ENCODE measurements at regions not wholly inside any gene's neighbourhood (a gene's known extent, or its start where the extent isn't known, plus 50 kb on each side); places are given as distances from the start of the nearest gene placed in this dataset.

DNA sequence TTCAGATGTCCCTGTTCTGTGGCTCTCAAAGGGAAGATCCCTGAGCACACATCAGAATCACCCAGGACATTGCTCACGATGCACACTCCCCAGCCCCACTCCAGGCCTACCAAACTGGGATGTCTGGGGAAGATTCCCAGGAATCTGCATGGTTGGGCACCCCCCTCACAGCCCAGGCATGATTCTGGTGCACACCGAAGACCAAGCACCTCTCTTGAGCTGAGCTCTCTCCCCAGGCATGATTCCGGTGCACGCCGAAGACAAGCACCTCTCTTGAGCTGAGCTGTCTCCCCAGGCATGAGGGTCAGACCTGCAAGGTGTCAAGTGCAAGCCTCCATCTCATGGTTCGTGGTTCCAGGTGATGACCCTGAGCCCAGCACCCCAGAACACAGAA lies 112.2 kb upstream of the MEF2A start:
- Histone ChIP-seq H3K9me2 (replicated peaks; ENCODE audit: insufficient read depth, low read length) (no peaks in the 10 kb centered on the region), H3K4me2 (ENCODE audit: low read depth, low read length, poor library complexity, severe bottlenecking) (no peak overlapping the region), H3K9me3 (ENCODE audit: low read length) (no peaks in the 10 kb centered on the region), H3K27me3 (ENCODE audit: low read length) (no peaks in the 10 kb centered on the region), H3K4me1 (ENCODE audit: low read length) (peaks cover 10% of the 10 kb centered on the region), H4K20me1 (ENCODE audit: insufficient read depth, low read depth, low read length) (no peaks in the 10 kb centered on the region), H3K9ac (ENCODE audit: low read length) (no peak overlapping the region), H3K36me3 (ENCODE audit: insufficient read depth, low read length) (no peaks in the 10 kb centered on the region), H3K4me3 (ENCODE audit: low read length) (no peak overlapping the region), H2AFZ (ENCODE audit: low read length) (no peak overlapping the region), H3K79me2 (ENCODE audit: low read length) (no peaks in the 10 kb centered on the region), H3K27ac (ENCODE audit: low read length) (no peak overlapping the region)
- DNase-seq, result no peak

DNA sequence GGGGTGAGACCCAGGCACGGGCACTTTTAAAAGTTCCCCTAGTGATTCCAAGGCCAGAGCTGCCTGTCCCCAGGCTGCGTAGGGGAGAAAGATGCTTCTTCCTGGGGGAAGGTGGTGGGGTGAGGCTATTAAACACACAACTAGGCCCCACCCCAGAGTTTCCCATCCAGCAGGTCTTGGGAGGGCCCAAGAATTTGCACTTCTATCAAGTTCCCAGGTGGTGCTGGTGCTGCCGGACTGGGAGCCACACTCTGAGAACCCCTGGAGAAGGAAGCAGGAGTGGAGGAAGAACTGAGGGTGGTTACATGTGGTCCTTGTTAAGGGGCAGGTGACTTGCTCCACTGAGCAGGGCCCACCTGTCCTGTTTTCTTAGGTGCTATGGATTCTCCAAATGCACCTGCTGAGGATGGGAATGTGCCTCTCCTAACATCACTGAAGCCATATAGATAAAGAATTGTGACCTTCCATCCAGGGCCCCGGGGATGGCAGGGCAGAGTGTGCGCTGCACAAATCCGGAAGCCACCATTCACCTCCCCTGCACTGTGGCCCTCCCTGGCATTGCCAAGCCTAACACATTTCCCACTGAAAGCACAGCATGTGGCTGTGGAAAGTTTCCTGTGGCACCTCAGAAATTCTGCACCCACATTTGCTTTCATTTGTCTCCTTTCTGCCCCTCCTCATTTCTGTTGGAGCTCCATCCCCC lies 111.5 kb upstream of the MEF2A start:
- no peak overlapping the region for H3K27ac ChIP-seq (ENCODE audit: low read length)
- no peaks in the 10 kb centered on the region for H3K27me3 ChIP-seq (ENCODE audit: low read length)
- H3K36me3 ChIP-seq (ENCODE audit: insufficient read depth, low read length), result no peaks in the 10 kb centered on the region
- H4K20me1 ChIP-seq (ENCODE audit: insufficient read depth, low read depth, low read length), result no peaks in the 10 kb centered on the region
- peaks cover 10% of the 10 kb centered on the region for H3K4me1 ChIP-seq (ENCODE audit: low read length)
- no peak overlapping the region for H2AFZ ChIP-seq (ENCODE audit: low read length)
- no peak overlapping the region for H3K4me2 ChIP-seq (ENCODE audit: low read depth, low read length, poor library complexity, severe bottlenecking)
- no peak overlapping the region for H3K9ac ChIP-seq (ENCODE audit: low read length)
- H3K9me2 ChIP-seq (replicated peaks; ENCODE audit: insufficient read depth, low read length), result no peaks in the 10 kb centered on the region
- H3K79me2 ChIP-seq (ENCODE audit: low read length), result no peaks in the 10 kb centered on the region
- no peak overlapping the region for H3K4me3 ChIP-seq (ENCODE audit: low read length)
- H3K9me3 ChIP-seq (ENCODE audit: low read length), result no peaks in the 10 kb centered on the region
- DNase-seq, result no peak

DNA sequence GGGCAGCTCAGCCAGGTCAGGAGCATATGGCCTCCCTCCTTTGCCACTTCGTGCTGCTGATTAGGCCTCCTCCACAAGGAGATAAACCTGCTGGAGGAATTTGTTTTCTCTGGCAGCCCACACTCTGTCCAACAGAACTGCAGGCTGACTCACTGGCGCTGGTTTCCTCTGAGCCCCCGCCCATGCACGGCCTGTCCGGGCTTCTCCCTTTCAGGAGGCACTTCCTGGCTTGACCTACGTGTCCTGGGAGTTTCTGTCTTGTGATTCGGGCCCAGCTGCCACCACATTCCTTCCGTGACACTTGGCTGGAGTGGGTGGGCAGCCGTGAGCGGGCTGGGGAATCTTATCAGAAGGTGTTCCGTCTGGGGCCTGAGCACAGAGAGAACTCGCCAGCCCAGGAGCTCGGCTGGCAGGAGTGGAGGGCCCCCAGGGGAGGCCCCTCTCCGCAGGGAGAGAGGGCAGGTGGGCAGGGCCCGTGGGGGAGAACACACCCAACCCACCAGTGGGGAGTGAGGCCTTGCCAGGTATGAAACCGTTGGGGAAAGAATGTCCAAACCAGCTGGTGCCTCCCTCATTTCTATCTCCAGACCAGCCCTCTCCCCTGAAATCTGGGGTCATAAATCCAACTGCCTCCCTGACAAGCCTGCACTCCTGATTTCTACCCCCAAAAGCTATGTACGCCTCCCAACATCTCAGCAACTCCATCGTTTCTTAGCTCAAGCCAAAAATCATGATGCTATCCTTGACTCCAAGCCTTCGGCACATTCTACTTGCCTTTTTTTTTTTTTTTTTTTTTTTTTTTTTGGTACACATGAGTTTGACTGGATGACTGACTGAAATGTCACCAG lies 110.6 kb upstream of the MEF2A start:
- no peak overlapping the region for H3K27ac ChIP-seq (ENCODE audit: low read length)
- no peaks in the 10 kb centered on the region for H3K79me2 ChIP-seq (ENCODE audit: low read length)
- H3K27me3 ChIP-seq (ENCODE audit: low read length), result no peaks in the 10 kb centered on the region
- no peak overlapping the region for H3K4me2 ChIP-seq (ENCODE audit: low read depth, low read length, poor library complexity, severe bottlenecking)
- no peaks in the 10 kb centered on the region for H3K9me3 ChIP-seq (ENCODE audit: low read length)
- H3K36me3 ChIP-seq (ENCODE audit: insufficient read depth, low read length), result no peaks in the 10 kb centered on the region
- H2AFZ ChIP-seq (ENCODE audit: low read length), result no peak overlapping the region
- H3K4me3 ChIP-seq (ENCODE audit: low read length), result no peak overlapping the region
- no peak overlapping the region for H3K9ac ChIP-seq (ENCODE audit: low read length)
- H3K9me2 ChIP-seq (replicated peaks; ENCODE audit: insufficient read depth, low read length), result no peaks in the 10 kb centered on the region
- no peak for DNase-seq
- no peaks in the 10 kb centered on the region for H4K20me1 ChIP-seq (ENCODE audit: insufficient read depth, low read depth, low read length)
- H3K4me1 ChIP-seq (ENCODE audit: low read length), result peaks cover 10% of the 10 kb centered on the region

DNA sequence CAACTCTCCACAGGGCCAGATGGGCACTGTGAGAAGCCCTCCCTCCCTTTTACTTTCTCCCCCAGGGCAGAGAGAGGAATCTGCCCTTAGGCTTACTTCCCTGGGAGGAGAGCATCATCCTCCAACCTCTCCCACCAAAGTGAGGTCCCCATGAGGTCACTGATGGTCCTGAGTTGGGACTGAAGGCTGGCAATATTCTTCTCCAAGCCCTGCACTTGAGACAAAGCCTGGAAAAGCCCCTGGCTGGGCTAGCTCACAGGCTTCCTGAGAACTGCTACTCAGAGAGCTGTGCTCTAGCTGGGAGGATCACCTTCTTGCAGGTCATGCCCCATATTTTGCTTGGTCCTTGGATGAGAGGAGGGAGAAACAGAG lies 110.0 kb upstream of the MEF2A start:
- H4K20me1 ChIP-seq (ENCODE audit: insufficient read depth, low read depth, low read length), result no peaks in the 10 kb centered on the region
- no peak overlapping the region for H3K27ac ChIP-seq (ENCODE audit: low read length)
- H3K4me2 ChIP-seq (ENCODE audit: low read depth, low read length, poor library complexity, severe bottlenecking), result no peak overlapping the region
- no peak for DNase-seq
- no peaks in the 10 kb centered on the region for H3K9me2 ChIP-seq (replicated peaks; ENCODE audit: insufficient read depth, low read length)
- H3K36me3 ChIP-seq (ENCODE audit: insufficient read depth, low read length), result no peaks in the 10 kb centered on the region
- H3K79me2 ChIP-seq (ENCODE audit: low read length), result no peaks in the 10 kb centered on the region
- H3K9me3 ChIP-seq (ENCODE audit: low read length), result no peaks in the 10 kb centered on the region
- no peak overlapping the region for H3K4me3 ChIP-seq (ENCODE audit: low read length)
- no peaks in the 10 kb centered on the region for H3K27me3 ChIP-seq (ENCODE audit: low read length)
- H3K4me1 ChIP-seq (ENCODE audit: low read length), result peaks cover 10% of the 10 kb centered on the region
- H2AFZ ChIP-seq (ENCODE audit: low read length), result no peak overlapping the region
- H3K9ac ChIP-seq (ENCODE audit: low read length), result no peak overlapping the region

DNA sequence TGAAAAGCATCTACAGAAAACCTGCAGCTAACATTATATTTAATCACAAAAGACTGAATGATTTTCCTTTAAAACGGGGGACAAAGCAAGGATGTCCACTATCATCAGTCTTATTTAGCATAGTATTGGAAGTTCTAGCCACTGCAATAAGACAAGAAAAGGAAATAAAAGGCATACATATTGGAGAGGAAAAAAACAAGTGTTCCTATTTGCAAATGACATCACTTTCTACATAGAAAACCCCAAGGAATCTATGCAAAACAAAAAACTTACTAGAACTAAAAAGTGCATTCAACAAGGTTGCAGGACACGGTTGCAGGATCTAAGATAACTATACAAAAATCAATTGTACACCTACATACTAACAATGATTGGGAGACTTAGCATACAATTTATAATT lies 101.6 kb upstream of the MEF2A start:
- Histone ChIP-seq H3K9me2 (replicated peaks; ENCODE audit: insufficient read depth, low read length) (no peaks in the 10 kb centered on the region), H3K9ac (ENCODE audit: low read length) (no peak overlapping the region), H3K4me2 (ENCODE audit: low read depth, low read length, poor library complexity, severe bottlenecking) (no peak overlapping the region), H3K79me2 (ENCODE audit: low read length) (no peaks in the 10 kb centered on the region), H4K20me1 (ENCODE audit: insufficient read depth, low read depth, low read length) (no peaks in the 10 kb centered on the region), H3K4me3 (ENCODE audit: low read length) (no peak overlapping the region), H3K27ac (ENCODE audit: low read length) (no peak overlapping the region), H2AFZ (ENCODE audit: low read length) (no peak overlapping the region), H3K9me3 (ENCODE audit: low read length) (peaks cover 9% of the 10 kb centered on the region), H3K4me1 (ENCODE audit: low read length) (no peaks in the 10 kb centered on the region), H3K27me3 (ENCODE audit: low read length) (peaks cover 5% of the 10 kb centered on the region; the same call in 1 of the 2 replicates), H3K36me3 (ENCODE audit: insufficient read depth, low read length) (no peaks in the 10 kb centered on the region)
- no peak for DNase-seq

DNA sequence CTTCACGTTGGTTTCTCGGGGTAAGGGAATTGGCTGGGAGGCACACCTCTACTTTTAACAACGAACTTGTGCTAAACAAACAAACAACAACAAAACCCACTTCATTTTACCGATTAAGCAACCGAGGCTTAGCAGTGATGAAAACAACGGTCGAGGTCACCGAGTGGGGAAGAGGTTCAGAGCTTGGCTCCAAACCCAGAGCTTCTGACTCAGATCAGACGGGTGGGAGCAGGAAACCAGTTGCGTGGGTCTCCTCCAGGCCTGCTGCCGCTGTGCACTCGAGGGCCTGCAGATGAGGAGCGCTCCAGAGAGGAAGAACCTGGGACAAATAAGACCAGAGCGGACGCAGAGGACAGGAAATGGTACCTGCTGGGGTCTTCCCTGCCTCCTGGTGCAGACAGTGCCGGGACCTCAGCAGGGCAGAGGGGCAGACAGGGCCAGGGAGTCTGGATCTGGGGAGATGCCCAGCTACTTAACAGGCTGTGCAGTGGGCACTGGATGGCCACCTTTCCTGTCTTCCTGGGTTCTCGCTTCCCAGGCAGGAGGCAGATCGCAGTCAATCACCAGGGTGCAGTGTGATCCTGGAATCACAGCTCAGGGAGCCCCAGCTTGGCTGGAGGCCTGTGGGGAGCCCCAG lies 99.0 kb upstream of the MEF2A start:
- Histone ChIP-seq H3K27me3 (ENCODE audit: low read length) (peaks cover 5% of the 10 kb centered on the region; the same call in 1 of the 2 replicates), H2AFZ (ENCODE audit: low read length) (no peak overlapping the region), H3K4me2 (ENCODE audit: low read depth, low read length, poor library complexity, severe bottlenecking) (no peak overlapping the region), H3K9me3 (ENCODE audit: low read length) (peaks cover 9% of the 10 kb centered on the region), H3K27ac (ENCODE audit: low read length) (no peak overlapping the region), H3K9ac (ENCODE audit: low read length) (no peak overlapping the region), H3K79me2 (ENCODE audit: low read length) (no peaks in the 10 kb centered on the region), H3K4me1 (ENCODE audit: low read length) (peaks cover 16% of the 10 kb centered on the region), H3K9me2 (replicated peaks; ENCODE audit: insufficient read depth, low read length) (no peaks in the 10 kb centered on the region), H3K36me3 (ENCODE audit: insufficient read depth, low read length) (no peaks in the 10 kb centered on the region), H4K20me1 (ENCODE audit: insufficient read depth, low read depth, low read length) (no peaks in the 10 kb centered on the region), H3K4me3 (ENCODE audit: low read length) (no peak overlapping the region)
- DNase-seq, result no peak

DNA sequence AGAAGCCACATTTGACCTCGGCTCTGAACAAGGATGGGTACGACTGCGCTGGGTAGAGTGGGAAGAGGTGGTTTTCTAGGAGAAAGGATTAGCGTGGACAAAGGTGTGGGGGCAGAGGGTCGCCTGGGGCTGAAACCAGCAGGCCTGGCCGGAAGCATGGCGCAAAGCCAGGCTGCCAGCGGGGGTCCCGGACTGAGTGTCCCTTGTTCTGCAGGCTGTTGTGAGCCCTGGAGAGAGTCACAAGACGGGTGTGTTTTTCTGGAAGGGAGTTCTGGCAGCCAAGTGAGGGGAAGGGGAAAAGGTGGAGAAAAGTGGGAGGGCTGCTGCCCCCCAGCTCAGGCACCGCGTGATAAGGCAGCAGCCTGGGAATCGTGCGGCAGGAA lies 98.5 kb upstream of the MEF2A start:
- H2AFZ ChIP-seq (ENCODE audit: low read length), result no peak overlapping the region
- H3K9ac ChIP-seq (ENCODE audit: low read length), result no peak overlapping the region
- no peak for DNase-seq
- H3K4me3 ChIP-seq (ENCODE audit: low read length), result no peak overlapping the region
- no peaks in the 10 kb centered on the region for H3K79me2 ChIP-seq (ENCODE audit: low read length)
- H3K9me3 ChIP-seq (ENCODE audit: low read length), result peaks cover 9% of the 10 kb centered on the region
- H3K9me2 ChIP-seq (replicated peaks; ENCODE audit: insufficient read depth, low read length), result no peaks in the 10 kb centered on the region
- H3K27me3 ChIP-seq (ENCODE audit: low read length), result peaks cover 5% of the 10 kb centered on the region; the same call in 1 of the 2 replicates
- no peak overlapping the region for H3K27ac ChIP-seq (ENCODE audit: low read length)
- peaks cover 19% of the 10 kb centered on the region for H3K4me1 ChIP-seq (ENCODE audit: low read length)
- no peaks in the 10 kb centered on the region for H3K36me3 ChIP-seq (ENCODE audit: insufficient read depth, low read length)
- no peak overlapping the region for H3K4me2 ChIP-seq (ENCODE audit: low read depth, low read length, poor library complexity, severe bottlenecking)
- no peaks in the 10 kb centered on the region for H4K20me1 ChIP-seq (ENCODE audit: insufficient read depth, low read depth, low read length)

DNA sequence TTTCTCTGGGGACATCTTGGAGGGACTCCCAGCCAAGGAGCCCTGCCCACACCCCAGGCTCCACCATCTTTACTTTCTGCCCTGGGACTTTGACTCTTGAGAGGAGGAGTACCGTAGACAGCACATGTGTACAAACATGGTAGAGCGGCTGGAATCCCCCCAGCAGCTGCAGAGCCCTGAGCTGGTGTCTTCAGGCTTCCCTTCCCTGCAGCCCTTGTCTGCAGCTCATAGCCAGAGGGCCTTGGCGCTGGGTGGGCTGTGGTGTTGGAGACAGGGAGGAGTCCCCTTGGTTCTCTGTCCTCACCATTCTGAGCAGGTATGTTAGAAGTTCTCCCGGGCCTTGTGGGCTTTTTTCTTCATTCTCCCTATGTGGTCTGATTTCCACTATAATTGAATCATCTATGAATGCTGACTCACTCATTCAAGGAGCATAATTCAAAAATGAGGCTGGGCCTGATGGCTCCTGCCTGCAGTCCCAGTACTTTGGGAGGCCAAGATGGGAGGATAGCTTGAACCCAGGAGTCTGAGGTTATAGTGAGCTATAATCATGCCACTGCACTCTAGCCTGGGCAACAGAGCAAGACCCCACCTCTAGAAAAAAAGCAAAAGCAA lies 97.8 kb upstream of the MEF2A start:
- Histone ChIP-seq H3K4me2 (ENCODE audit: low read depth, low read length, poor library complexity, severe bottlenecking) (no peak overlapping the region), H4K20me1 (ENCODE audit: insufficient read depth, low read depth, low read length) (no peaks in the 10 kb centered on the region), H3K27ac (ENCODE audit: low read length) (no peak overlapping the region), H3K9ac (ENCODE audit: low read length) (no peak overlapping the region), H2AFZ (ENCODE audit: low read length) (no peak overlapping the region), H3K79me2 (ENCODE audit: low read length) (no peaks in the 10 kb centered on the region), H3K4me1 (ENCODE audit: low read length) (peaks cover 25% of the 10 kb centered on the region), H3K9me3 (ENCODE audit: low read length) (peaks cover 9% of the 10 kb centered on the region), H3K36me3 (ENCODE audit: insufficient read depth, low read length) (no peaks in the 10 kb centered on the region), H3K9me2 (replicated peaks; ENCODE audit: insufficient read depth, low read length) (no peaks in the 10 kb centered on the region), H3K27me3 (ENCODE audit: low read length) (peaks cover 5% of the 10 kb centered on the region; the same call in 1 of the 2 replicates), H3K4me3 (ENCODE audit: low read length) (no peak overlapping the region)
- no peak for DNase-seq

All from Karpas-422 (cell line).